AG10803 (cell line): ENCODE measurements at regions not wholly inside any gene's neighbourhood (a gene's known extent, or its start where the extent isn't known, plus 50 kb on each side); places are given as distances from the start of the nearest gene placed in this dataset.

Experiments used
- DNase-seq: peaks from one replicate; pipeline ENCODE4 v3.0.0; 2010; ENCODE audit warnings: low read depth
- H3K4me3 ChIP-seq: 2 replicates; pipeline ENCODE4 v1.5.1; 2011; ENCODE audit warnings: mild to moderate bottlenecking, low read length, control low read depth
- TF ChIP-seq, protein P1 (sequence below): conservative IDR thresholded peaks from 2 replicates; pipeline ENCODE4 v1.5.1; 2011; ENCODE audit warnings: mild to moderate bottlenecking, low read length, control low read depth, inconsistent platforms

GRCh38 chr17:14901376-14901775, 363.8 kb downstream of the PMP22 start:
- TF ChIP-seq, protein P1, sequence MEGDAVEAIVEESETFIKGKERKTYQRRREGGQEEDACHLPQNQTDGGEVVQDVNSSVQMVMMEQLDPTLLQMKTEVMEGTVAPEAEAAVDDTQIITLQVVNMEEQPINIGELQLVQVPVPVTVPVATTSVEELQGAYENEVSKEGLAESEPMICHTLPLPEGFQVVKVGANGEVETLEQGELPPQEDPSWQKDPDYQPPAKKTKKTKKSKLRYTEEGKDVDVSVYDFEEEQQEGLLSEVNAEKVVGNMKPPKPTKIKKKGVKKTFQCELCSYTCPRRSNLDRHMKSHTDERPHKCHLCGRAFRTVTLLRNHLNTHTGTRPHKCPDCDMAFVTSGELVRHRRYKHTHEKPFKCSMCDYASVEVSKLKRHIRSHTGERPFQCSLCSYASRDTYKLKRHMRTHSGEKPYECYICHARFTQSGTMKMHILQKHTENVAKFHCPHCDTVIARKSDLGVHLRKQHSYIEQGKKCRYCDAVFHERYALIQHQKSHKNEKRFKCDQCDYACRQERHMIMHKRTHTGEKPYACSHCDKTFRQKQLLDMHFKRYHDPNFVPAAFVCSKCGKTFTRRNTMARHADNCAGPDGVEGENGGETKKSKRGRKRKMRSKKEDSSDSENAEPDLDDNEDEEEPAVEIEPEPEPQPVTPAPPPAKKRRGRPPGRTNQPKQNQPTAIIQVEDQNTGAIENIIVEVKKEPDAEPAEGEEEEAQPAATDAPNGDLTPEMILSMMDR = no peak
- DNase-seq = no peak
- H3K4me3 ChIP-seq = no peak overlapping the region

DNA sequence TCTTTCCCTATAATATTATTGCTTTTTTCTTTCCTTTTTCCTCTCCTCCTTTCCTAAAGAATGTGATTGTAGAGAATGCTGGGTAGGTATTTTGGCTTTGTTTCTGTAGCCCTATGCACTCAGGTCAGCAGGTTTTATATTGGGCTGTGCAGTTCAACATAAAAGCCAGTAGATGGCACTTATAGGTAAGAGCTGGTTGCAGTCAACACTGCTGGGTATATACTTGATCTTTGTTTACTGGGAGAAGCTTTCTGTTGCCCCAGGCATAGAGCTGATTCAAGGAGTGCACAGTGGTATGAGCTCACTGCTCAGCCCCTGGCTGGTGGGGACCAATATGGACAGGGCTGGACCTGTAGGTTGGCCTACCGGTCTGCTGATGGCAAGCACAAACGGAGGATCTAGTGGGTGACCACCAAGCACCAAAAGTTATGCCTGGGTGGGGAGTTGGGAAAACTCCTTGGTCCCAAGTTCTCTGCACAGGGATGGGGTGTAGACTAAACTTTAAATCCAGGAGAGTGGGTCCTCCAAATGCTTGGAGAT, 378.9 kb downstream of the PMP22 start:
- no peak overlapping the region for H3K4me3 ChIP-seq
- peak; percentile 14 for DNase-seq
- TF ChIP-seq, protein P1 = peak; percentile 39

DNA sequence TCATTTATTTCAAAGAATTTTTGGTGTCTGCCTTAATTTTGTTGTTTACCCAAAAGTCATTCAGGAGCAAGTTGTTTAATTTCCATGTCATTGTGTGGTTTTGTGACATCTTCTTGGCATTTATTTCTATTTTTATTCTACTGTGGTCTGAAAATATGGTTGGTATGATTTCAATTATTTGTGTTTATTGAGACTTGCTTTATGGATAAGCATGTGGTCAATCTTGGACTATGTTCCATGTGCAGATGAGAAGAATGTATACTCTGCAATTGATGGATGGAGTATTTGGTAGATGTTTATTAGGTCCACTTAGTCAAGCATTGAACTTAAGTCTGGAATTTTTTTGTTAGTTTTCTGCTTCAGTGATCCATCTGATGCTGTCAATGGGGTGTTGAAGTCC, 383.0 kb downstream of the PMP22 start:
- TF ChIP-seq, protein P1 = no peak
- DNase-seq = peak; percentile 65
- H3K4me3 ChIP-seq = no peak overlapping the region

DNA sequence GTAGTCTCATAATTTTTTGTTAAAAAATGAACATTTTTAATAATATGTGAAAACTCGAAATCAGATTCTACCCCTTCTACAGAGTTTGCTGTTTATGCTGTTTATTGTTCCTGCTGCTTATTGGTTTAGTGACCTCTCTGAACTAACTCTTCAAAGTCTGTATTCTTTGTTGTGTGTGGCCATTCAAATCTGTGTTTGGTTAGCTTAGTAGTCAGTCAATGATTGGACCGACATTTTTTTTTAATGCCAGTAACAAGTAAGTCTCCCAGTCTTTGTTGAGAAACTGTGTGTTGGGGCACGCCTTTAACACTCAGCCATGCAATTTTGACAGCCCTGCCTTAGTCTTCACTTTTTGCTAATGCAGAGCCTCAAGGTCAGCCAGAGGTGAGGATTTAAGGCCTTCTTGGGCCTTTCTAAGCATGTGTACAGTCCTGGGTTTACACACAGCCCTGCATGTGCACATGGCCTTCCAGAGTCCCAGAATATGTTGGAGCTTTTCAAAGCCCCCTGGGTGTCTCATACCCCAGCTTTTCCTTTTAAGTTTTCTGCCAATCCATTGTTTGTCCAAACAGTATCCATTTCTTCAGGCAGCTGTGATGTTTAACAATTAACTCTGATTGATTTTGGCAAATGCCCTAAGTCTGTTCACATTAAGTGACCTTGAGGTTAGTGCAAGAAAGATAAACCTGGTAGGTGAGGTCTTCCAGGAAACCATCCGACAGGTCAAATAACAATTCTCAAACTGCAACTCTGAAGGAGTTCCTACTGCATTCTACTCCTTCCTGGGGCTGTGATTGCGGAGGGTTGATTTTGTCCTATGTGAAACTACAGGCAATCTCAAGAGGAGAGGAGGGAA, 389.3 kb downstream of the PMP22 start:
- H3K4me3 ChIP-seq = no peak overlapping the region
- TF ChIP-seq, protein P1 = no peak
- DNase-seq = no peak

GRCh38 chr17:14873996-14874395, 391.1 kb downstream of the PMP22 start:
- DNase-seq = no peak
- TF ChIP-seq, protein P1 = no peak
- no peak overlapping the region for H3K4me3 ChIP-seq

DNA sequence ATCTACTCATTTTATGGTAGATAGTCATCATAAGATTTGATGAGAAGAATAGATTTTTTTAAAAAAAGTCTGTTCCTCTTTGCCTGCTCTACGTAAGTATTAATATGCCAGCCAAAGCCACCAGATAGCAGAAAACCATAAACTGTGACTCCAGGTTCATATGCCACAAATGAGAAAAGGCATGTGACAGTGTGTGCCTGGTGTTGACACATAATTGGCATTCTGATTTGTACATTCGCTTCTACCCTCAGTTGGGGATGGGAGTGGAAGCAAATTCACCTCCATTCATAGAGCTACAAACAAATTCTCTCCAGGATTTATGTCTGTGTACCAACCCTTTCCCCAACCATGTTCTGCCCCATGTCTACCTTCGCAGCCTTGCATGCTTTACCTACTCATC, 391.6 kb downstream of the PMP22 start:
- no peak for DNase-seq
- TF ChIP-seq, protein P1 = no peak

DNA sequence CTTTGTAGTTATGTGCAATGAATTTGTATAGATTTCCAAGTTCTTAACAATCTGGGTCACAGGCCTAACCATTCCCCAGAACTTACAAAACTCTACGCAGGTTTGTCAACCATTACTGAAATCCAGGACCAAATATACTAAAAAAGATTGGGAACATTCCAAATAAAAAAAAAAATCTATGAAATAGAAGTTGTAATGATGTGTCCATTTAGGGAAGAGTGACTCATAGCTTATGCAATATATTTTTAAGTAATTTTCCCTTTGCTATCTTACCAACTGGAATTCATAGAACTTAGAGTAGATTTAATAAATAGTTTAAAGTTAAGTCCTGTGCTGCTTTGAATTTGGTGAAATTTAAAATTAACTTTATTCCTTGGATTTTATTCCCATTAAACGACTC, 393.2 kb downstream of the PMP22 start:
- DNase-seq = peak; percentile 39
- no peak overlapping the region for H3K4me3 ChIP-seq
- TF ChIP-seq, protein P1 = no peak

More for the DNA sequence above, 391.6 kb downstream of the PMP22 start:
- no peak overlapping the region for H3K4me3 ChIP-seq
